NCI-H510A (cell line): ENCODE measurements at regions not wholly inside any gene's neighbourhood (a gene's known extent, or its start where the extent isn't known, plus 50 kb on each side); places are given as distances from the start of the nearest gene placed in this dataset.
A peak's percentile ranks its signal among the peaks of the same experiment; 100 is the strongest.

ENCODE experiments used
- DNase-seq: peaks from one replicate; lab custom pipeline; 2025; lab: John Stamatoyannopoulos, UW

GRCh38 chr4:144572660-144573059 is 73.3 kb upstream of the HHIP start:
- DNase-seq = no peak

GRCh38 chr4:144574000-144574399 is 72.0 kb upstream of the HHIP start:
- DNase-seq = no peak

GRCh38 chr4:144574509-144574908 is 71.4 kb upstream of the HHIP start:
- no peak for DNase-seq

- no peak for DNase-seq
Measured at GRCh38 chr4:144575181-144575580, 70.8 kb upstream of the HHIP start.

GRCh38 chr4:144578681-144579080 is 67.3 kb upstream of the HHIP start:
- no peak for DNase-seq

GRCh38 chr4:144579411-144580030 is 66.4 kb upstream of the HHIP start:
- no peak for DNase-seq

GRCh38 chr4:144580430-144580829 is 65.5 kb upstream of the HHIP start:
- DNase-seq = no peak

- DNase-seq = no peak
Measured at GRCh38 chr4:144582105-144582850, 63.7 kb upstream of the HHIP start.

- DNase-seq = peak; percentile 11
Measured at GRCh38 chr4:144582975-144583374, 63.0 kb upstream of the HHIP start.

- no peak for DNase-seq
Measured at GRCh38 chr4:144583658-144584057, 62.3 kb upstream of the HHIP start.

GRCh38 chr4:144584428-144584827 is 61.5 kb upstream of the HHIP start:
- DNase-seq = no peak

- no peak for DNase-seq
Measured at GRCh38 chr4:144589512-144589911, 56.4 kb upstream of the HHIP start.

GRCh38 chr4:144590020-144590419 is 55.9 kb upstream of the HHIP start:
- no peak for DNase-seq

GRCh38 chr4:144591401-144591800 is 54.6 kb upstream of the HHIP start:
- DNase-seq = peak; percentile 15

- no peak for DNase-seq
Measured at GRCh38 chr4:144592264-144592663, 53.7 kb upstream of the HHIP start.

- DNase-seq = no peak
Measured at GRCh38 chr4:144594471-144594986, 51.4 kb upstream of the HHIP start.

- DNase-seq = no peak
Measured at GRCh38 chr4:144595681-144596080, 50.3 kb upstream of the HHIP start.
